GM20000 (cell line): ENCODE measurements at regions not wholly inside any gene's neighbourhood (a gene's known extent, or its start where the extent isn't known, plus 50 kb on each side); places are given as distances from the start of the nearest gene placed in this dataset.
"Not testable (repeated sequence)": the region's sequence is repeated elsewhere in the genome, so short reads cannot be mapped to it uniquely, and the experiment has no call there.

ENCODE experiments used
- DNase-seq: peaks from one replicate; pipeline ENCODE4 v3.0.0; 2012; ENCODE audit warnings: low spot score
- CTCF ChIP-seq: IDR thresholded peaks from 2 replicates; pipeline ENCODE4 v1.5.1; 2012; ENCODE audit warnings: mild to moderate bottlenecking, control low read depth; ENCODE audit errors: extremely low read depth, missing control alignments

- no peak for TF ChIP-seq CTCF
- no peak for DNase-seq
Observed at GRCh38 chr3:82462977-82463376, 701.5 kb upstream of the GBE1 start.

- no peak for TF ChIP-seq CTCF
- no peak for DNase-seq
Observed at GRCh38 chr3:82461049-82461889, 699.8 kb upstream of the GBE1 start.

- TF ChIP-seq CTCF: no peak
- no peak for DNase-seq
Observed at GRCh38 chr3:82448320-82448719, 686.9 kb upstream of the GBE1 start.

GRCh38 chr3:82428821-82429220, 667.4 kb upstream of the GBE1 start:
- not testable (repeated sequence) for DNase-seq

GRCh38 chr3:82424031-82424339, 662.5 kb upstream of the GBE1 start:
- no peak for TF ChIP-seq CTCF

GRCh38 chr3:82423268-82424030, 662.0 kb upstream of the GBE1 start:
- no peak for DNase-seq
- no peak for TF ChIP-seq CTCF

More at GRCh38 chr3:82424031-82424339, 662.5 kb upstream of the GBE1 start:
- no peak for DNase-seq

- DNase-seq: no peak
- TF ChIP-seq CTCF: no peak
Observed at GRCh38 chr3:82416830-82417229, 655.4 kb upstream of the GBE1 start.
